GM03348 (cell line): ENCODE measurements at regions not wholly inside any gene's neighbourhood (a gene's known extent, or its start where the extent isn't known, plus 50 kb on each side); places are given as distances from the start of the nearest gene placed in this dataset.
"Not testable (repeated sequence)": the region's sequence is repeated elsewhere in the genome, so short reads cannot be mapped to it uniquely, and the experiment has no call there.

Experiments used
- DNase-seq: peaks from one replicate; pipeline ENCODE4 v3.0.0; 2012; ENCODE audit warnings: low spot score

DNA sequence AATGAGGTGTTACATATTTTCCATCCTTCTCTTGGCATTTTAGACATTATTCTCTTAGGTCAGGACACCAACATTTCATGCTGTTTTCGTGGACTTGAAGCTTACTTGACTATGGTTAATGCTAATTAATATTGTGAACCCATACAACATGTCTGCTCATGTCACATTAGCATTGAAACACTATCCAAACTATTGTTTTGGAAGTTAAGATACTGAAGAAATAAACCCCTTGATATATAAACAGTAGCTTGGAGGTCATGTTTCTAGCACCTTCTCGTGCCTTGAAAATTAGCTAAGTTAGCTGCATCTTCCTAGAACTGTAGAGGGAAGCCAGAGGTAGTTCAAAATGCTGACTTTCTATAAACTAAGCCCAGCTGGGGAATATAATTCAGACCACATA, 288.8 kb downstream of the LTN1 start:
- no peak for DNase-seq

- DNase-seq: no peak
Observed at GRCh38 chr21:28699596-28700259, 292.9 kb downstream of the LTN1 start.

GRCh38 chr21:28699186-28699585, 293.5 kb downstream of the LTN1 start:
- no peak for DNase-seq

DNA sequence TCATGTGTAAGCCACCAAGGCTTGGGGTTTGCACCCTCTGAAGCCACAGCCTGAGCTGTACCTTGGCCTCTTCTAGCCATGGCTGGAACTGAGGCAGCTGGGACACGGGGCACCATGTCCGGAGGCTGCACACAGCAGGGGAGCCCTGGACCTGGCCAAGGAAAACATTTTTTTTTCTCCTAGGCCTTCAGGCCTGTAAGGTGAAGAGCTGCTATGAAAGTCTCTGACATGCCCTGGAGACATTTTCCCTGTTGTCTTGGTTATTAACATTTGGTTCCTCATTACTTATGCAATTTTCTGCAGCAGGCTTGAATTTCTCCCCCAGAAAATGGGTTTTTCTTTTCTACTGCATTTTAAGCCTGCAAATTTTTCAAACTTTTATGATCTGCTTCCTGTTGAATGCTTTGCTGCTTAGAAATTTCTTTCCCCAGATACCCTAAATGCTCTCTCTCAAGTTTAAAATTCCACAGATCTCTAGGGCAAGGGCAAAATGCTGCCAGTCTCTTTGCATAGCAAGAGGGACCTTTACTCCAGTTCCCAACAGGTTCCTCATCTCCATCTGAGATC, 295.8 kb downstream of the LTN1 start:
- DNase-seq: no peak

GRCh38 chr21:28693476-28693875, 299.2 kb downstream of the LTN1 start:
- no peak for DNase-seq

DNA sequence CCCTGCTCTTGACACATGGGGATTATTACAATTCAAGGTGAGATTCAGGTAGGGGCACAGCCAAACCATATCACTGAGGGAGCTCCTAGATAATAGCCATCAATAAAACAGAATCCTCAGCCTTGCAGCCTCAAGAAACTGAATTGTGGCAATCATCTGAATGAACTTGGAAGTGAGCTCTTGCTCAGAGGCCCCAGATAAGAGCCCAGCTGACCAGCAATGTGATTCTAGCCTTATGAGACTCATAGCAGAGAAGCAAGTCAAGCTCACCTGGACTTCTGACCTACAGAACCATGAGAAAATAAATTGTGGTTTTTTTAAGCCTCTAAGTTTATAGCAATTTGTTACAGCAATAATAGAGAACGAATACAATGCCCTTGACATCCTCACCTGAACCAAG, 302.5 kb downstream of the LTN1 start:
- no peak for DNase-seq

DNA sequence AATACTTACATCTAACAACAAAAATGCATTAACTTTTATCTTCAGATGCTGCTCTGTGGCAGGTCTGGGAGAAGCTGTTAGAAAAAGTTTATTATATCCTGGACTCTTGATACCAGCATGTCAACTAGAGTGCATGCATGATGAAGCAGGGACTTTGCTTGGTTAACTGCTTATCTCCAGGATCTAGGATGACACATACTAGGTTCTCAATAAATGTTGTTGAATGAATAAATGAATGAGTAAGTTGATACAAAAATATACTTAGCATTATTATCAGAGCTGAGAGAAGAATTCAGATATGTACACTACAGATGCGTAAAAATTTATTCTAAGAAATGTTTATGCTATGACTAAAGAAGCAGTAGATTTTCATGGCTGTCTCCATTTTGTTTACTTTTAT, 304.3 kb downstream of the LTN1 start:
- no peak for DNase-seq

- no peak for DNase-seq
Observed at GRCh38 chr21:28687586-28687985, 305.1 kb downstream of the LTN1 start.

DNA sequence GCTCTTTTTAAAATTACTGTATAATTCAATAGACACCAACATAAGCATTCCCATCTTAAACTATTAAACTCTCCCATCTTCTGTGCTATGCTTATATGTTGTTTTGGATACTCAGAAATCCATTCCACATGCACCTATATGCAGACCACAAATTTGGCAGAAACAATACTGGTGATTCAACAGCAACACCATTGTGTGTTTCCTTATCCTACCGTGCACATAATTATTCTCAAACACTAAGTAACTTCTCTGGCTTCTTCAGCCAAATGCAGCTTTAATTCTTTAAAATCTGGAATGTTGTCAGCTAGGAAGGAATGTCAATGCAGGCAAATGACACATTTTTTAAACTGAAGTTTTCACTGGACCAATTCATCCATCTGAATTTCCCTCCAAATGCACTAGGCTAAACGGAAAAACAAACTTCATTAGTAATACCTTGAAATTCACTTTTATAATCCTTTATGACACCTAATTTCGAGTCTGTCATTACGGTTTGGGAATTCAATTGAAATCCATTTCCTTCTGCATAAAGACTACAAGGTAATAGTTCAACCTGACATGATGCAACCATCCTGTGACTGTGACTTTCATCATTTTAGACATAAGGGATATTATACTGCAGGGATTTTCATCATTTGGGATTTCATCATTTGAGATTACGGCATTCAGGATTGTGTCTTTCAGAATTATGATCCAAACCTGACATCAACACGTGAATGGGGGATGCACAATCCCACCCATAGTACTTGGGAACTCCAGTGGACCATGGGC, 308.5 kb downstream of the LTN1 start:
- DNase-seq: no peak

GRCh38 chr21:28682884-28683283, 309.8 kb downstream of the LTN1 start:
- not testable (repeated sequence) for DNase-seq

GRCh38 chr21:28677096-28677495, 315.6 kb downstream of the LTN1 start:
- not testable (repeated sequence) for DNase-seq

- DNase-seq: peak; percentile 46
Observed at GRCh38 chr21:28675331-28676041, 317.2 kb downstream of the LTN1 start.

DNA sequence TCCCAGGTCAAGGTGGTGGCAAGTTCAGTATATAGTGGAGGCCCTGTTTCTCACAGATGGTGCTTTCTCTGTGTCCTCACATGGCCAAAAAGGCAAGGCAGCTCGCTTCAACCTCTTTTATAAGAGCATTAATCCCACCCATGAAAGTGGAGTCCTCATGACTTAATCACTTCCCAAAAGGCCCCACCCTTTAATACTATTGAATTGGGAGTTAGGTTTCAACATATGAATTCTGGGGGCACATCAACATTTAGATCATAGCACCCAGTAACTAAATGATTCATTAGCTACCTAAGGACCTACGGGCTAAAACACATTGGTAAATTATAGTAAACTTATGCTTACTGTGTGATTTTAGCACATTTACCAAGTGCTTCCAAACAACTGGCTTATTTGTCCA, 317.9 kb downstream of the LTN1 start:
- no peak for DNase-seq

- peak; percentile 8 for DNase-seq
Observed at GRCh38 chr21:28671549-28672195, 321.0 kb downstream of the LTN1 start.

DNA sequence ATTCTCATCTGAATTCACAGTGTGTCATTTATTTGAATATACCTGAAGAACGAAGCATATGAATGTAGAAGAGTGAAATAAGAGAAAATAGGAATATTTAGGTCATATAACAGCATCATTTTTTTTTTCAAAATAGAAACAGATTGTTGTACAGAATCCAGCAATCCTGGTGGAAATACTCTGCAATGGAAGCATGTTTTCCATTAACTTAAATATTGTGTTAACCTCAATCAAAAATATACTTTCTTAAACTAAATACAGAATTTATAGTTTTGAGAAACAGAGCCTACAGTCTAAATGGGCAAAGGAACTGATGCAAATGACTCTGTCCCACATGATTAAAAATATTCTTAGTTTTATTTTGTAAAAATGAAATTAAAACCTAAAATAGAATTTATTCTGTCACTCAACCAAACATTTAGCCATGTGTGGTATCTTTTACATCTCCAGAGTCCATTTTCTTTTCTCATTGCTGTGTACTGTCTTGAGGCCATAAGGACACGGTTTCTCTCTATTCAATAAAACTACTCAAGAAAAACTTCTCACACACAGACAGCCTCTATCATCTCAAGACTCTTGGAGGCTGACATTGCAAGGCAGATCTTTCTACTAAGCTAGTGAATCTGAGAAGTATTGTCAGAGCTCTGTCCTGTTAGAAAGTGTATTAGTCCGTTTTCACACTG, 322.6 kb downstream of the LTN1 start:
- DNase-seq: no peak

GRCh38 chr21:28669321-28669720, 323.4 kb downstream of the LTN1 start:
- DNase-seq: no peak

DNA sequence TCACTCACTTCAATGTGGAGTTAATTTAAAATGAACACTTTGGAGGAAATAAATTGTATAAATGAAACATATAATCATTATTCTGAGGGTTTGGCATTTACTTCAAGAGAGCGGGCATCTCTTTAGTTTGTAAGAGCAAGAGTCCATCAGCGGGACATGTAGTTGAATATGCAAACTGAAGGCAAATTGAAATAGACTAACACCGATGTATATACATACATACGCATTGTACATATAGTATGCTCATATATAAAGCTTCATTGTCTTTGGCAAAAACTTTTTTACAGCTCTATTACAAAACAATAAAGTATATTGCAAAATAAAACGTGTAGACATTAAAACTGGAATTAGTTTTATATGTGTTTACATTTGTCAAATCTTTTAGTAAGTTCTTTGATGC, 328.9 kb downstream of the LTN1 start:
- DNase-seq: no peak

DNA sequence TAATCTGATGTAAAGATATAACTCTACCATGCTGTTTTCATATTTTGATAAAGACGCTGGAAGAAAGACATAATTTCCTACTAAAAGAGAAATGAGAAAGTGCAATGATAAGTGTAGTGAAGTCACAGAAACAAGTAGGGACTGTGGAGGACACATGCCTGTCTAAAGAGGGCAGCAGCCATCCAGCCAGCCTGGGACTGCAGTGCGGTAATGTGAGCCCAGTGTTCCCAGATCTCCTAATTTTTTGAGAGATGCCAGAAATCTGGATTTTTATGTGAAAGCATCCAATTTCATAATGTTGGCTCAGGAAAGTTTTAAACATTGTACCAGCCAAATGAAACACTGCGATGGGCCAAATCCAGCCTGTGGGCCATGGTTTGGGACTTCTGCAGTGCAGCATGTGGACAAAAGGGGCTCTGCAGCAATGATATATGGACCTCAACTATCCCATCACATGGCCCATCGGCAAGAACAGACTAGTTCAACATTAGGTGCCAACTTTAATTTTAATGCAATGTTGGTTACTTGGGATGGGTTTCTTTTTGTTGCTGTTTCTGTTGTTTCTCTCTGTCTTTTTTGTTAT, 329.5 kb downstream of the LTN1 start:
- no peak for DNase-seq

DNA sequence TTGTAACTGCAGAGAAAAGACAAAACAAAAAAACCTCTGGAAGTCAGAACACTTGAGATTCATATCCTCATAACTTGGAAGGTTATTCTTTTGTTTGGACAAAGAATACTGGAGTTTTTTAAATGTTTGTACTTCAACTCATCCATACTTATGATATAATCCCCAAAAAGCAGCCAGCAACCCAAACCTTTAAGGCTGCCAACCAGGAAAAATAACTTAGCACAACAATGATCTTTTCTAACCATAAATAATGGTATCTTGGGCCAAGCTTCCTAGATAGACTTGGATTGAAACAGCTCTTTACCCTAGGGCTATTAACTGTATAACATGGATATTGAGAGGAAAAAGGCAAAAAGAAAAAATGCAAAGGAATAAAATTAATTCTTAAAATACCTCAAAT, 335.1 kb downstream of the LTN1 start:
- no peak for DNase-seq

GRCh38 chr21:28655471-28655870, 337.2 kb downstream of the LTN1 start:
- no peak for DNase-seq

DNA sequence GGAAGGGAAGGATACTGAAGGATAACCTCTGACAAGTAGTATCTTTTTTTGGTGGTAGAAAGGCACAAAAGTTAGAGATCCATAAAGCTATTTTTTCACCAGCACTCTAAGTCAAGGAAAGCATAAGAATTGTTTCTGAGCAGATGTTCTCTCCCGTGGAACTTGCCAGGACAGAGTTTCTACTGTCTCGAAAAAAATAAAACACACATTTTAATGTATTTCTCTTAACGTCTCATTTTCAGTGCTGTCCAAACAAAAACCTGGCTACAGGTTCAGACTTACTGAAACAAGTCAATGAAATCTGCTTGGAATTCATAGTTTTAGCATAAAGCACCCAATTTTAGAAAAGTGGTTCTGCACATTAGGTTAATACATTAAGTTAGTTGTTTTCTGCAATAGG, 338.3 kb downstream of the LTN1 start:
- no peak for DNase-seq
